Ovary (tissue), 3 donors: ENCODE measurements at regions not wholly inside any gene's neighbourhood (a gene's known extent, or its start where the extent isn't known, plus 50 kb on each side); places are given as distances from the start of the nearest gene placed in this dataset.

ENCODE experiments used
- EP300 ChIP-seq: sonication (generic); formaldehyde crosslinking; IDR thresholded peaks from one replicate; pipeline ENCODE4 v1.6.1; 2017; ENCODE audit warnings: antibody characterized with exemption
- POLR2A ChIP-seq: fragments of 450-650 bp; IDR thresholded peaks from one replicate; pipeline ENCODE4 v1.6.1; 2017; ENCODE audit warnings: antibody characterized with exemption, mild to moderate bottlenecking, moderate library complexity
- TF ChIP-seq, protein P1 (sequence below), 3 donors: fragments of 450-650 bp in 2 of 3; fragments of 200-600 bp in 1 of 3; IDR thresholded peaks; one replicate each; pipeline versions ENCODE4 v1.5.1 to v1.8.0; 2016 to 2022; ENCODE audit warnings: antibody characterized with exemption in 3 of 3, mild to moderate bottlenecking in 1 of 3
- donor health status: DM: no; HTN: no; CAD: no.

DNA sequence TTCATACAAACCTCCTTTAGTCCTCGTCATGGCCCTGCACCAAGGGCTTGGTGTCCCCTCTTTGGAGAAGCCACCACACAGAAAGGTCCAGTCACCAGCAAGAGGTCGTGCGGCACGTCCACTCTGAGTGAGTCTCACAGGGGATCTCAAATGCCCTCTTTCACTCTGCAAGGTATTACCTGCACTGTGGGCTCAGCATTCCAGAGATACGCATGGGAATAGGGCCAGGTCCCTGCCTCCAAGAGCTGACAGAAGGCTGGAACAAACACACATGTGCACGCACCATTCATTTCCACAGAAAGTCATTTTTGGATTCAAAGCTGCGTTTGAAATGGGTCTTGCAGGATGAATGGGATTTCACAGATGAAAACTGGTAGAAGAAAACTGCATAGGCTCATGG, 50.4 kb upstream of the TJP1 start:
- TF ChIP-seq, protein P1, sequence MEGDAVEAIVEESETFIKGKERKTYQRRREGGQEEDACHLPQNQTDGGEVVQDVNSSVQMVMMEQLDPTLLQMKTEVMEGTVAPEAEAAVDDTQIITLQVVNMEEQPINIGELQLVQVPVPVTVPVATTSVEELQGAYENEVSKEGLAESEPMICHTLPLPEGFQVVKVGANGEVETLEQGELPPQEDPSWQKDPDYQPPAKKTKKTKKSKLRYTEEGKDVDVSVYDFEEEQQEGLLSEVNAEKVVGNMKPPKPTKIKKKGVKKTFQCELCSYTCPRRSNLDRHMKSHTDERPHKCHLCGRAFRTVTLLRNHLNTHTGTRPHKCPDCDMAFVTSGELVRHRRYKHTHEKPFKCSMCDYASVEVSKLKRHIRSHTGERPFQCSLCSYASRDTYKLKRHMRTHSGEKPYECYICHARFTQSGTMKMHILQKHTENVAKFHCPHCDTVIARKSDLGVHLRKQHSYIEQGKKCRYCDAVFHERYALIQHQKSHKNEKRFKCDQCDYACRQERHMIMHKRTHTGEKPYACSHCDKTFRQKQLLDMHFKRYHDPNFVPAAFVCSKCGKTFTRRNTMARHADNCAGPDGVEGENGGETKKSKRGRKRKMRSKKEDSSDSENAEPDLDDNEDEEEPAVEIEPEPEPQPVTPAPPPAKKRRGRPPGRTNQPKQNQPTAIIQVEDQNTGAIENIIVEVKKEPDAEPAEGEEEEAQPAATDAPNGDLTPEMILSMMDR (IDR thresholded peaks at IDR 0.05): no peak
- TF ChIP-seq EP300 (no peak), POLR2A (no peak)
